OCI-LY7 (cell line): ENCODE measurements at regions not wholly inside any gene's neighbourhood (a gene's known extent, or its start where the extent isn't known, plus 50 kb on each side); places are given as distances from the start of the nearest gene placed in this dataset.

Experiments used
- BruUV-seq: library from RNA; stranded (reverse); fragments of 400-500 nt; replicated peaks from 2 replicates; lab custom pipeline; 2021; lab: Mats Ljungman, UMichigan
- CTCF ChIA-PET: fragments of 300-600 bp; sonication (Branson Sonifier 250); formaldehyde crosslinking; loops from one replicate; lab custom pipeline; 2022; ENCODE audit warnings: antibody characterized with exemption; ENCODE audit not compliant: unreplicated experiment; lab: Charles Lee
- POLR2A ChIA-PET: fragments of 300-600 bp; sonication (Branson Sonifier 250); formaldehyde crosslinking; loops from one replicate; lab custom pipeline; 2022; ENCODE audit warnings: antibody characterized with exemption; lab: Charles Lee
- DNase-seq: peaks from one replicate; pipeline ENCODE4 v3.0.0-alpha.2; 2015; ENCODE audit warnings: low spot score
- H2AFZ ChIP-seq: fragments of 200-600 bp; sonication (generic), shearing (Covaris generic); 2 replicates; pipeline ENCODE4 v1.6.1; 2014; ENCODE audit warnings: mild to moderate bottlenecking, antibody characterized with exemption, low read length, moderate library complexity
- H3K27ac ChIP-seq: fragments of 200-600 bp; sonication (generic); 2 replicates; pipeline ENCODE4 v1.5.1; 2014; ENCODE audit warnings: mixed run types, low read depth, mild to moderate bottlenecking, moderate library complexity, low read length, inconsistent platforms; ENCODE audit not compliant: poor library complexity, severe bottlenecking
- H3K36me3 ChIP-seq: fragments of 200-600 bp; sonication (generic); 2 replicates; pipeline ENCODE4 v1.6.1; 2014; ENCODE audit warnings: mild to moderate bottlenecking, antibody characterized with exemption, low read length, moderate library complexity, mixed read lengths; ENCODE audit not compliant: insufficient read depth
- H3K4me1 ChIP-seq: fragments of 200-600 bp; sonication (generic); 2 replicates; pipeline ENCODE4 v1.5.1; 2014; ENCODE audit warnings: mild to moderate bottlenecking, low read length; ENCODE audit not compliant: insufficient read depth, poor library complexity, severe bottlenecking
- H3K4me2 ChIP-seq: fragments of 200-600 bp; sonication (generic); 2 replicates; pipeline ENCODE4 v1.6.1; 2014; ENCODE audit warnings: mild to moderate bottlenecking, low read length
- H3K4me3 ChIP-seq: fragments of 200-600 bp; sonication (generic); 2 replicates; pipeline ENCODE4 v1.5.1; 2014; ENCODE audit warnings: mild to moderate bottlenecking, low read depth, low read length; ENCODE audit not compliant: poor library complexity, severe bottlenecking
- H3K79me2 ChIP-seq: fragments of 200-600 bp; sonication (generic); 2 replicates; pipeline ENCODE4 v1.6.1; 2016; ENCODE audit warnings: low read depth, mild to moderate bottlenecking, low read length, moderate library complexity, mixed read lengths; ENCODE audit not compliant: insufficient read depth
- H3K9me2 ChIP-seq: fragments of 200-600 bp; sonication (generic); 2 replicates; pipeline ENCODE4 v1.6.1; 2016; ENCODE audit warnings: mild to moderate bottlenecking, low read length, mixed read lengths; ENCODE audit not compliant: insufficient read depth
- H3K9me3 ChIP-seq: fragments of 200-600 bp; sonication (generic); 2 replicates; pipeline ENCODE4 v1.6.1; 2014; ENCODE audit warnings: mild to moderate bottlenecking, mixed run types, low read length, mixed read lengths
- H4K20me1 ChIP-seq: fragments of 200-600 bp; sonication (generic); 2 replicates; pipeline ENCODE4 v1.6.1; 2014; ENCODE audit warnings: mild to moderate bottlenecking, antibody characterized with exemption, low read length, moderate library complexity, mixed read lengths; ENCODE audit not compliant: insufficient read depth
- CTCF ChIP-seq: fragments of 200-600 bp; sonication (generic); conservative IDR thresholded peaks from 2 replicates; pipeline ENCODE4 v1.5.1; 2014; ENCODE audit warnings: mild to moderate bottlenecking, antibody characterized with exemption, low read length, moderate library complexity, mixed read lengths
- EZH2phosphoT487 ChIP-seq: fragments of 200-600 bp; sonication (generic); IDR thresholded peaks from 2 replicates; pipeline ENCODE4 v1.6.1; 2018; ENCODE audit warnings: low read depth, borderline replicate concordance, mild to moderate bottlenecking, mixed run types, antibody characterized with exemption, low read length, moderate library complexity, mixed read lengths
- intact Hi-C: fragments of 100-400 bp; cut with micrococcal nuclease; formaldehyde crosslinking; loops from one replicate; pipeline ENCODE4 v1.10.0; 2022; ENCODE audit not compliant: unreplicated experiment

DNA sequence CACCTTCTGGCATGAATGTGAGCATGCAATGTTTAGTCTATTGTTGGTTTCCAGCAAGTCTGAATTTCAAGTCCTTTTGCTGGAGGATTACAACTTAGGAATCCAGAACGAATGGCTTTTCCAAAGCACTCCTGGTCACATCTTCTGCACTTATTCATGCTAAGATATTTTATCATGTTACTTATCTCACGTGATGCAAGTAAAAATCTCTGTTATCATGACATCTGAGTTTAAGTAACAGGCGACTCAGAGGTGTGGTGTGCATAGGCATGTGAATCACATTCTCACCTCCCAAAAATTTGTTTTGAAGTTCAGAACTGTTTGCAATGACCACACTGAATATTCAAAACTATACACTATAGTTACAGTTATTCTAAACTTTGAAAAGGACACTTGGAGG lies 204.8 kb upstream of the FGGY start:
- no TSS peak for BruUV-seq
- ChIA-PET POLR2A (no interaction called here), CTCF (no interaction called here)
- Histone ChIP-seq H3K4me3 (no peak overlapping the region), H3K27ac (no peak overlapping the region), H2AFZ (no peak overlapping the region), H3K4me2 (no peak overlapping the region), H3K9me3 (no peaks in the 10 kb centered on the region), H3K79me2 (no peaks in the 10 kb centered on the region), H4K20me1 (no peaks in the 10 kb centered on the region), H3K9me2 (no peaks in the 10 kb centered on the region), H3K4me1 (no peaks in the 10 kb centered on the region), H3K36me3 (no peaks in the 10 kb centered on the region)
- TF ChIP-seq EZH2phosphoT487 (no peak), CTCF (no peak)
- DNase-seq: no peak
- intact Hi-C loops: no loop called here

GRCh38 chr1:59094001-59094400 lies 202.9 kb upstream of the FGGY start:
- Histone ChIP-seq H3K79me2 (no peaks in the 10 kb centered on the region), H3K4me2 (no peak overlapping the region), H3K4me3 (no peak overlapping the region), H3K9me3 (no peaks in the 10 kb centered on the region), H3K9me2 (no peaks in the 10 kb centered on the region), H3K36me3 (no peaks in the 10 kb centered on the region), H4K20me1 (no peaks in the 10 kb centered on the region), H3K27ac (no peak overlapping the region), H2AFZ (no peak overlapping the region), H3K4me1 (no peaks in the 10 kb centered on the region)
- DNase-seq: no peak
- intact Hi-C loops: no loop called here
- POLR2A ChIA-PET: interaction anchor here (0.5 to 0.6 kb wide), 3 partner anchors 10 to 1540 kb away, joined by 3 to 4 read pairs (median 3); no protein-coding TSS in a partner anchor
- CTCF ChIA-PET: no interaction called here
- BruUV-seq: no TSS peak
- no peak for TF ChIP-seq CTCF
- no peak for TF ChIP-seq EZH2phosphoT487

GRCh38 chr1:59096501-59096900 lies 200.4 kb upstream of the FGGY start:
- H3K36me3 ChIP-seq: no peaks in the 10 kb centered on the region
- H3K4me2 ChIP-seq: no peak overlapping the region
- TF ChIP-seq CTCF: no peak
- no peak for TF ChIP-seq EZH2phosphoT487
- no peak overlapping the region for H3K27ac ChIP-seq
- no peak overlapping the region for H3K4me3 ChIP-seq
- H3K9me3 ChIP-seq: no peaks in the 10 kb centered on the region
- H3K79me2 ChIP-seq: no peaks in the 10 kb centered on the region
- no peaks in the 10 kb centered on the region for H3K4me1 ChIP-seq
- no peaks in the 10 kb centered on the region for H4K20me1 ChIP-seq
- H2AFZ ChIP-seq: no peak overlapping the region
- CTCF ChIA-PET: no interaction called here
- no peaks in the 10 kb centered on the region for H3K9me2 ChIP-seq
- POLR2A ChIA-PET: no interaction called here
- no TSS peak for BruUV-seq
- intact Hi-C loops: no loop called here
- DNase-seq: no peak
